ENCODE measurements at regions not wholly inside any gene's neighbourhood (a gene's known extent, or its start where the extent isn't known, plus 50 kb on each side); places are given as distances from the start of the nearest gene placed in this dataset.
"Not testable (repeated sequence)": the region's sequence is repeated elsewhere in the genome, so short reads cannot be mapped to it uniquely, and the experiment has no call there.

GRCh38 chr5:87665166-87665565 is 252.4 kb upstream of the CCNH start:
- DNase-seq (ENCODE audit: low read depth, low spot score) = no peak
- in situ Hi-C loops (cut with HindIII; ENCODE audit: low pct_unique_long_range_greater_than_20kb, low sequenced_read_pairs) = no loop called here

GRCh38 chr5:87661784-87662566 is 249.2 kb upstream of the CCNH start:
- in situ Hi-C loops (cut with HindIII; ENCODE audit: low pct_unique_long_range_greater_than_20kb, low sequenced_read_pairs) = no loop called here
- no peak for DNase-seq (ENCODE audit: low read depth, low spot score)

GRCh38 chr5:87653242-87653641 is 240.5 kb upstream of the CCNH start:
- DNase-seq (ENCODE audit: low read depth, low spot score) = no peak
- in situ Hi-C loops (cut with HindIII; ENCODE audit: low pct_unique_long_range_greater_than_20kb, low sequenced_read_pairs) = no loop called here

- in situ Hi-C loops (cut with HindIII; ENCODE audit: low pct_unique_long_range_greater_than_20kb, low sequenced_read_pairs) = no loop called here
- DNase-seq (ENCODE audit: low read depth, low spot score) = no peak
Observed at GRCh38 chr5:87650284-87650683, 237.6 kb upstream of the CCNH start.

- in situ Hi-C loops (cut with HindIII; ENCODE audit: low pct_unique_long_range_greater_than_20kb, low sequenced_read_pairs) = no loop called here
- DNase-seq (ENCODE audit: low read depth, low spot score) = no peak
Observed at GRCh38 chr5:87649455-87649854, 236.7 kb upstream of the CCNH start.

GRCh38 chr5:87645224-87645623 is 232.5 kb upstream of the CCNH start:
- in situ Hi-C loops (cut with HindIII; ENCODE audit: low pct_unique_long_range_greater_than_20kb, low sequenced_read_pairs) = no loop called here
- DNase-seq (ENCODE audit: low read depth, low spot score) = peak; percentile 81

GRCh38 chr5:87640902-87641301 is 228.2 kb upstream of the CCNH start:
- in situ Hi-C loops (cut with HindIII; ENCODE audit: low pct_unique_long_range_greater_than_20kb, low sequenced_read_pairs) = no loop called here
- peak; percentile 39 for DNase-seq (ENCODE audit: low read depth, low spot score)

GRCh38 chr5:87627363-87627762 is 214.6 kb upstream of the CCNH start:
- in situ Hi-C loops (cut with HindIII; ENCODE audit: low pct_unique_long_range_greater_than_20kb, low sequenced_read_pairs) = no loop called here
- no peak for DNase-seq (ENCODE audit: low read depth, low spot score)

GRCh38 chr5:87608385-87608784 is 195.7 kb upstream of the CCNH start:
- in situ Hi-C loops (cut with HindIII; ENCODE audit: low pct_unique_long_range_greater_than_20kb, low sequenced_read_pairs) = no loop called here
- no peak for DNase-seq (ENCODE audit: low read depth, low spot score)

- in situ Hi-C loops (cut with HindIII; ENCODE audit: low pct_unique_long_range_greater_than_20kb, low sequenced_read_pairs) = no loop called here
- no peak for DNase-seq (ENCODE audit: low read depth, low spot score)
Observed at GRCh38 chr5:87605663-87606062, 192.9 kb upstream of the CCNH start.

GRCh38 chr5:87599778-87600177 is 187.0 kb upstream of the CCNH start:
- no peak for DNase-seq (ENCODE audit: low read depth, low spot score)
- in situ Hi-C loops (cut with HindIII; ENCODE audit: low pct_unique_long_range_greater_than_20kb, low sequenced_read_pairs) = no loop called here

GRCh38 chr5:87598460-87598859 is 185.7 kb upstream of the CCNH start:
- no peak for DNase-seq (ENCODE audit: low read depth, low spot score)
- in situ Hi-C loops (cut with HindIII; ENCODE audit: low pct_unique_long_range_greater_than_20kb, low sequenced_read_pairs) = no loop called here

GRCh38 chr5:87594566-87594965 is 181.8 kb upstream of the CCNH start:
- DNase-seq (ENCODE audit: low read depth, low spot score) = no peak
- in situ Hi-C loops (cut with HindIII; ENCODE audit: low pct_unique_long_range_greater_than_20kb, low sequenced_read_pairs) = no loop called here

GRCh38 chr5:87589587-87589986 is 176.9 kb upstream of the CCNH start:
- DNase-seq (ENCODE audit: low read depth, low spot score) = no peak
- in situ Hi-C loops (cut with HindIII; ENCODE audit: low pct_unique_long_range_greater_than_20kb, low sequenced_read_pairs) = no loop called here

- in situ Hi-C loops (cut with HindIII; ENCODE audit: low pct_unique_long_range_greater_than_20kb, low sequenced_read_pairs) = no loop called here
- DNase-seq (ENCODE audit: low read depth, low spot score) = no peak
Observed at GRCh38 chr5:87588316-87588715, 175.6 kb upstream of the CCNH start.

GRCh38 chr5:87583704-87584103 is 171.0 kb upstream of the CCNH start:
- DNase-seq (ENCODE audit: low read depth, low spot score); in situ Hi-C loops (cut with HindIII; ENCODE audit: low pct_unique_long_range_greater_than_20kb, low sequenced_read_pairs): not testable (repeated sequence)

- in situ Hi-C loops (cut with HindIII; ENCODE audit: low pct_unique_long_range_greater_than_20kb, low sequenced_read_pairs) = no loop called here
- no peak for DNase-seq (ENCODE audit: low read depth, low spot score)
Observed at GRCh38 chr5:87582149-87582548, 169.4 kb upstream of the CCNH start.

- in situ Hi-C loops (cut with HindIII; ENCODE audit: low pct_unique_long_range_greater_than_20kb, low sequenced_read_pairs) = no loop called here
Observed at GRCh38 chr5:87581661-87582060, 168.9 kb upstream of the CCNH start.

GRCh38 chr5:87579678-87580077 is 166.9 kb upstream of the CCNH start:
- in situ Hi-C loops (cut with HindIII; ENCODE audit: low pct_unique_long_range_greater_than_20kb, low sequenced_read_pairs) = no loop called here
- DNase-seq (ENCODE audit: low read depth, low spot score) = no peak

More at GRCh38 chr5:87581661-87582060, 168.9 kb upstream of the CCNH start:
- no peak for DNase-seq (ENCODE audit: low read depth, low spot score)

GRCh38 chr5:87576867-87577266 is 164.1 kb upstream of the CCNH start:
- DNase-seq (ENCODE audit: low read depth, low spot score) = no peak
- in situ Hi-C loops (cut with HindIII; ENCODE audit: low pct_unique_long_range_greater_than_20kb, low sequenced_read_pairs) = no loop called here

All from SK-MEL-5 (cell line).